Thyroid gland (tissue), 4 donors: ENCODE measurements at regions not wholly inside any gene's neighbourhood (a gene's known extent, or its start where the extent isn't known, plus 50 kb on each side); places are given as distances from the start of the nearest gene placed in this dataset.

ENCODE experiments used
- DNase-seq, 2 donors: peaks; one replicate each; pipeline ENCODE4 v3.0.0-alpha.2; 2019
- H3K27ac ChIP-seq, 3 donors: fragments of 200-600 bp; sonication (generic); 1 replicate in 2 of 3; 2 replicates in 1 of 3; pipeline ENCODE4 v1.5.1; 2016 to 2019; ENCODE audit warnings: mild to moderate bottlenecking in 1 of 3, moderate library complexity in 1 of 3
- H3K27me3 ChIP-seq: fragments of 200-600 bp; sonication (generic); one replicate; pipeline ENCODE4 v1.5.1; 2019
- H3K36me3 ChIP-seq, 2 donors: fragments of 200-600 bp; sonication (generic); one replicate each; pipeline ENCODE4 v1.5.1; 2016 to 2019
- H3K4me1 ChIP-seq, 2 donors: fragments of 200-600 bp; sonication (generic); one replicate each; pipeline ENCODE4 v1.5.1; 2017 to 2019
- H3K4me3 ChIP-seq, 3 donors: fragments of 200-600 bp; sonication (generic); replicated peaks in 1 of 3; 1 replicate in 2 of 3; 2 replicates in 1 of 3; pipeline ENCODE4 v1.5.1; 2016; ENCODE audit warnings: mild to moderate bottlenecking in 1 of 3
- H3K9me3 ChIP-seq: fragments of 200-600 bp; sonication (generic); one replicate; pipeline ENCODE4 v1.5.1; 2017
- CTCF ChIP-seq, 6 experiments: fragments of 200-600 bp in 3 of 6; fragments of 450-650 bp in 3 of 6; sonication (generic) in 3 of 6; IDR thresholded peaks; one replicate each; pipeline ENCODE4 v1.5.1; 2016 to 2019; ENCODE audit warnings: antibody characterized with exemption in 6 of 6, mild to moderate bottlenecking in 2 of 6, inconsistent platforms in 1 of 6, moderate library complexity in 1 of 6
- POLR2A ChIP-seq, 2 donors: fragments of 450-650 bp; IDR thresholded peaks; one replicate each; pipeline ENCODE4 v1.6.1; 2017; ENCODE audit warnings: antibody characterized with exemption in 2 of 2, mild to moderate bottlenecking in 2 of 2, moderate library complexity in 1 of 2
- WGBS, 2 donors: methylation state at CpG; one replicate each; pipeline ENCODE4 v1.1.5; 2017; 5-methylcytosine and 5-hydroxymethylcytosine counted together
- intact Hi-C: fragments of 100-400 bp; cut with DNase I; formaldehyde crosslinking; loops from one replicate; pipeline ENCODE4 v1.15.1; 2023

DNA sequence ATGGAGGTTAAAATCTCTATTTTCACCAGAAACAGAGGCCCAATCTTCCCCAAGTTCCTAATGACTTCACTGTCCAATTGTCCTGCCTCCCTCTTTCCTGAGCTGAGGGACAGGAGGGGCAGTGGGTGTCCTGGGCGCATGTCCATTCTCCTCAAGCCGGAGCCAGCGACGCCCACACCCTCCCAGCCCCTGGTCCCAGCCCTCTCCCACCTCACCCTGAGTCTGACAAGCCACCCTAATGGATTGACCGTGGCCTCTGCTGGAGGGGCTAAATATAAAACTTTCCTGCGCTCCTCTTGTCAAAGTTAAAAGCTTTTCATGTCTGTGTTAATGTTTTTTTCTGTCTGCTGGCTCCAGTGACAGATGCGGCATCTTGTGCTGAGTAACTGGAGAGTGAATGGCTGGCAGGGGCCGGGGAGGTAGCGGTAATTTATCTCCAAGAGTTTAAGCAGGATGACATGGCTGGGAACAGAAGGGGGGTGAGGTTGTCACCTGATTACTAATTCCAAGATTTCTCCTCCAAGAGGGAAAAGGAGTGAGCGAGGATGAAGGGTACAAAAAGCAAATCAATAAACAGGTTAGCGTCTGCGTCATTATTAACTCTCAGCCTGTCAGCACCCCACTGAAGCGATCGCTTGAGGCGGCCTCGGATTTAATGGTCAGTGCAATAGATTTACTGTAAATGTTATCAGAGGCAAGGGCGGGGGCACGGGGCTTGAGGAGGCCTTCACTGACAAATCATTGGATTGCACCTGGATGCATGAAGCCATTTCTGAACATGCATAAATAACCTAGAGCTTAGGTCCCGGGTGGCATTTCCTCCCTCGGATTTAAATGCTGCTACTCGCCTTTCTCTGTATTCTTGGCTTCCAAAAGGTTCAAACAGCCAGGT, 118.1 kb upstream of the MAFB start:
- Histone ChIP-seq H3K27me3 (no peaks in the 10 kb centered on the region), H3K27ac (no peak overlapping the region), H3K36me3 (no peaks in the 10 kb centered on the region), H3K4me3 (no peak overlapping the region), H3K9me3 (no peaks in the 10 kb centered on the region), H3K4me1 (no peaks in the 10 kb centered on the region)
- 72 to 78% methylated on average over 21 of the region's 21 CpGs for WGBS, 2 donors
- TF ChIP-seq POLR2A (IDR thresholded peaks at IDR 0.05) = no peak
- TF ChIP-seq CTCF (IDR thresholded peaks at IDR 0.05) = no peak
- intact Hi-C loops = no loop called here
- DNase-seq = no peak

- TF ChIP-seq CTCF (IDR thresholded peaks at IDR 0.05) (no peak), POLR2A (IDR thresholded peaks at IDR 0.05) (no peak)
- 83 to 85% methylated on average over 1 to 2 of the region's 2 CpGs for WGBS, 2 donors
- Histone ChIP-seq H3K4me3 (no peak overlapping the region), H3K27ac (no peak overlapping the region), H3K36me3 (no peaks in the 10 kb centered on the region), H3K9me3 (no peaks in the 10 kb centered on the region), H3K27me3 (no peaks in the 10 kb centered on the region), H3K4me1 (no peaks in the 10 kb centered on the region)
- no peak for DNase-seq
- intact Hi-C loops = no loop called here
These were observed 118.8 kb upstream of the MAFB start for GRCh38 chr20:40807821-40808170.

DNA sequence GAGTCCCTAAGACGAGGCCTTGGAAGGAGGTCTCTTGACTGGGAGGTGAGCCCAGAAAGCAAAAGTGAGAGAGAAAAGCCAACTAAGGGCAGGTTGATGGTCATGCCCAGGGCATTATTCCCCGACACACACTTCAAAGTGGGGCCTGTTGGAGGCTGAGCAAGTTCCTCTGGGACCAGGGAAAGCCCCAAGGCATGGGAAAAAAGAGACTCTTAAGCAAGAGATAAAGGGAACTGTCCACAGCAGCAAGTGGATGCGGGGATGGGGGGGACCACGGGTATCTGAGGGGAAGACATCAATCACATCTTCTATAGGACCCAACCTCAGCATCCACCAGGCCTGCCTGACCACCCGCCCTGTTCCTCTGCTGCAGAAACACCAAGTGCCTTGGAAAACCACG, 119.9 kb upstream of the MAFB start:
- intact Hi-C loops = no loop called here
- Histone ChIP-seq H3K4me3 (no peak overlapping the region), H3K27me3 (no peaks in the 10 kb centered on the region), H3K27ac (no peak overlapping the region), H3K4me1 (no peaks in the 10 kb centered on the region), H3K9me3 (no peaks in the 10 kb centered on the region), H3K36me3 (no peaks in the 10 kb centered on the region)
- no peak for DNase-seq
- TF ChIP-seq POLR2A (IDR thresholded peaks at IDR 0.05) = no peak
- no peak for TF ChIP-seq CTCF (IDR thresholded peaks at IDR 0.05)
- WGBS, 2 donors = 68 to 84% methylated on average over 6 of the region's 6 CpGs

GRCh38 chr20:40809361-40809760, 120.3 kb upstream of the MAFB start:
- H3K36me3 ChIP-seq = no peaks in the 10 kb centered on the region
- TF ChIP-seq CTCF (IDR thresholded peaks at IDR 0.05) (no peak), POLR2A (IDR thresholded peaks at IDR 0.05) (no peak)
- H3K4me3 ChIP-seq = no peak overlapping the region
- H3K27ac ChIP-seq = no peak overlapping the region
- H3K4me1 ChIP-seq = no peaks in the 10 kb centered on the region
- WGBS, 2 donors = 78 to 81% methylated on average over 5 of the region's 5 CpGs
- intact Hi-C loops = no loop called here
- DNase-seq = no peak
- H3K27me3 ChIP-seq = no peaks in the 10 kb centered on the region
- no peaks in the 10 kb centered on the region for H3K9me3 ChIP-seq

DNA sequence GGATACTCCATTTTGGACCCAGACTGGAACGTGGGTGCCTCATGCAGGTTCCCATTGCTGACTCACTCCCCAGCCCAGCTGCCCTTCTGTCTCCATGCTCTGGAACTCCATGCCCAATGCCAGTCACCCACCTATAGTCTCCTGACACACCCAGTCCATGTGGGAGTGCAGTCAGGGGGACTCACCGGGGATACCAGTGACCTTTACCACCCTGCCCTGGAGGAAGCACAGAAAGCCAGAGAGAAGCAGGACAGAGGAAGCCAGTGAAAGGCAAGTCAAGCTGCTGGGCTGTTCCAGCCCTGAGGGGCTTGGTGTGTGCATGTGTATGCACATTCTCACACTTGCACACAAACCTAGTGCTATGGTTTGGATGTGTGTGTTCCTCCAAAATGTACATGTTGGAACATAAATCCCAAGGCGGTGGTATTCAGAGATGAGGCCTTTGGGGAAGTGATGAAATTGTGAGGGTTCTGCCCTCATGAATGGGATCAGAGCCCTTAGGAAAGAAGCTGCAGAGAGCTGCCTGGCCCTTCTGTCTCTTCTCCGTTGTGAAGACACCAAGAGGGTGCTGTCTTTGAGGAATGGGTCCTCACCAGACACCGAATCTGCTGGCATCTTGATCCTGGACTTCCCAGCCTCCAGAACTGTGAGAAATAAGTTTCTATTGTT, 121.4 kb upstream of the MAFB start:
- intact Hi-C loops = no loop called here
- Histone ChIP-seq H3K4me3 (no peak overlapping the region), H3K27ac (no peak overlapping the region), H3K9me3 (no peaks in the 10 kb centered on the region), H3K27me3 (no peaks in the 10 kb centered on the region), H3K4me1 (no peaks in the 10 kb centered on the region), H3K36me3 (no peaks in the 10 kb centered on the region)
- no peak for DNase-seq
- TF ChIP-seq POLR2A (IDR thresholded peaks at IDR 0.05) (no peak), CTCF (IDR thresholded peaks at IDR 0.05) (no peak)
- WGBS, 2 donors = 73 to 76% methylated on average over 4 to 5 of the region's 5 CpGs
